Neural cell (in vitro differentiated cells): ENCODE measurements at regions not wholly inside any gene's neighbourhood (a gene's known extent, or its start where the extent isn't known, plus 50 kb on each side); places are given as distances from the start of the nearest gene placed in this dataset.

ENCODE experiments used
- H2AFZ ChIP-seq: fragments of 200-600, 300-800 bp; sonication (generic), shearing (Covaris generic); 2 replicates; pipeline ENCODE4 v1.6.0; 2014; ENCODE audit warnings: low read depth, mild to moderate bottlenecking, antibody characterized with exemption, low read length, moderate library complexity
- H3F3A ChIP-seq: fragments of 200-600 bp; shearing (Covaris generic); 2 replicates; pipeline ENCODE4 v1.6.1; 2016; ENCODE audit warnings: mild to moderate bottlenecking, moderate library complexity, mixed read lengths, antibody characterized with exemption, low read length; ENCODE audit not compliant: insufficient read depth, poor library complexity, severe bottlenecking
- H3K27ac ChIP-seq: fragments of 200-600, 300-800 bp; sonication (generic), shearing (Covaris generic); 2 replicates; pipeline ENCODE4 v1.5.1; 2014; ENCODE audit warnings: mild to moderate bottlenecking, low read length, moderate library complexity
- H3K27me3 ChIP-seq: fragments of 300-800, 200-600 bp; sonication (generic), shearing (Covaris generic); 2 replicates; pipeline ENCODE4 v1.6.0; 2014; ENCODE audit warnings: mild to moderate bottlenecking, low read depth, low read length, moderate library complexity; ENCODE audit not compliant: insufficient read depth
- H3K36me3 ChIP-seq: fragments of 300-800, 200-600 bp; sonication (generic), shearing (Covaris generic); 2 replicates; pipeline ENCODE4 v1.5.1; 2014; ENCODE audit warnings: mild to moderate bottlenecking, antibody characterized with exemption, low read length, moderate library complexity; ENCODE audit not compliant: insufficient read depth
- H3K4me2 ChIP-seq: fragments of 300-800, 200-600 bp; sonication (generic), shearing (Covaris generic); 2 replicates; pipeline ENCODE4 v1.6.0; 2014; ENCODE audit warnings: mild to moderate bottlenecking, low read length
- H3K4me3 ChIP-seq: fragments of 300-800, 200-600 bp; sonication (generic), shearing (Covaris generic); 2 replicates; pipeline ENCODE4 v1.5.1; 2014; ENCODE audit warnings: mild to moderate bottlenecking, low read length, moderate library complexity
- H3K79me2 ChIP-seq: fragments of 200-600 bp; shearing (Covaris generic); replicated peaks from 2 replicates; pipeline ENCODE4 v1.6.0; 2014; ENCODE audit warnings: mild to moderate bottlenecking, low read length, moderate library complexity; ENCODE audit not compliant: insufficient read depth
- H3K9ac ChIP-seq: fragments of 300-800, 200-600 bp; sonication (generic), shearing (Covaris generic); 2 replicates; pipeline ENCODE4 v1.6.1; 2016; ENCODE audit warnings: mild to moderate bottlenecking, low read length, mixed read lengths
- H3K9me2 ChIP-seq: fragments of 200-600 bp; shearing (Covaris generic); 2 replicates; pipeline ENCODE4 v1.6.1; 2016; ENCODE audit warnings: mild to moderate bottlenecking, low read length, mixed read lengths; ENCODE audit not compliant: insufficient read depth
- H3K9me3 ChIP-seq: fragments of 200-600, 300-800 bp; sonication (generic), shearing (Covaris generic); 2 replicates; pipeline ENCODE4 v1.6.1; 2016; ENCODE audit warnings: mild to moderate bottlenecking, mixed run types, low read length, moderate library complexity, mixed read lengths
- H4K20me1 ChIP-seq: fragments of 200-600 bp; shearing (Covaris generic); 2 replicates; pipeline ENCODE4 v1.6.1; 2016; ENCODE audit warnings: mild to moderate bottlenecking, mixed run types; ENCODE audit not compliant: insufficient read depth
- CTCF ChIP-seq: fragments of 450-650 bp; IDR thresholded peaks from 2 replicates; pipeline ENCODE4 v1.5.1; 2014; ENCODE audit warnings: antibody characterized with exemption, mild to moderate bottlenecking, moderate library complexity; ENCODE audit not compliant: poor library complexity, severe bottlenecking
- EP300 ChIP-seq: fragments of 450-650 bp; conservative IDR thresholded peaks from 2 replicates; pipeline ENCODE4 v1.6.1; 2014; ENCODE audit warnings: antibody characterized with exemption, mild to moderate bottlenecking, moderate library complexity; ENCODE audit not compliant: poor library complexity, severe bottlenecking
- EZH2 ChIP-seq: fragments of 200-600, 300-800 bp; shearing (Covaris generic), sonication (generic); IDR thresholded peaks from 2 replicates; pipeline ENCODE4 v1.6.1; 2014; ENCODE audit warnings: antibody characterized with exemption, low read length, borderline replicate concordance, mild to moderate bottlenecking; ENCODE audit not compliant: insufficient read depth, poor library complexity, severe bottlenecking
- MXI1 ChIP-seq: fragments of 450-650 bp; conservative IDR thresholded peaks from 2 replicates; pipeline ENCODE4 v1.6.1; 2014; ENCODE audit warnings: antibody characterized with exemption, mild to moderate bottlenecking; ENCODE audit not compliant: poor library complexity, severe bottlenecking
- POLR2AphosphoS5 ChIP-seq: IDR thresholded peaks from 2 replicates; pipeline ENCODE4 v1.6.1; 2012
- RAD21 ChIP-seq: fragments of 450-650 bp; conservative IDR thresholded peaks from 2 replicates; pipeline ENCODE4 v1.6.1; 2014; ENCODE audit warnings: antibody characterized with exemption, mild to moderate bottlenecking, moderate library complexity
- REST ChIP-seq: IDR thresholded peaks from 2 replicates; pipeline ENCODE4 v1.6.1; 2012; ENCODE audit warnings: borderline replicate concordance
- SMC3 ChIP-seq: fragments of 450-650 bp; conservative IDR thresholded peaks from 2 replicates; pipeline ENCODE4 v1.6.1; 2014; ENCODE audit warnings: antibody characterized with exemption, mild to moderate bottlenecking, moderate library complexity; ENCODE audit not compliant: poor library complexity
- TAF1 ChIP-seq: IDR thresholded peaks from 2 replicates; pipeline ENCODE4 v1.6.1; 2012; ENCODE audit warnings: low read depth

GRCh38 chr2:150620416-150620815, 132.9 kb upstream of the RND3 start:
- no peaks in the 10 kb centered on the region for H3K9me2 ChIP-seq
- no peak overlapping the region for H3K4me3 ChIP-seq
- H3K9ac ChIP-seq, result no peak overlapping the region
- no peaks in the 10 kb centered on the region for H3F3A ChIP-seq
- no peaks in the 10 kb centered on the region for H3K36me3 ChIP-seq
- H3K4me2 ChIP-seq, result no peak overlapping the region
- no peak overlapping the region for H3K27ac ChIP-seq
- H4K20me1 ChIP-seq, result no peaks in the 10 kb centered on the region
- no peak for TF ChIP-seq POLR2AphosphoS5
- TF ChIP-seq MXI1, result no peak
- no peak for TF ChIP-seq TAF1
- TF ChIP-seq EP300, result no peak
- TF ChIP-seq RAD21, result no peak
- TF ChIP-seq SMC3, result no peak
- TF ChIP-seq REST, result no peak
- no peak for TF ChIP-seq EZH2
- H2AFZ ChIP-seq, result no peak overlapping the region
- H3K27me3 ChIP-seq, result no peaks in the 10 kb centered on the region
- H3K79me2 ChIP-seq, result no peaks in the 10 kb centered on the region
- no peaks in the 10 kb centered on the region for H3K9me3 ChIP-seq

- no peaks in the 10 kb centered on the region for H3K79me2 ChIP-seq
- TF ChIP-seq CTCF, result no peak
- TF ChIP-seq SMC3, result no peak
- TF ChIP-seq RAD21, result no peak
- no peak for TF ChIP-seq MXI1
- no peak for TF ChIP-seq EP300
- no peak for TF ChIP-seq POLR2AphosphoS5
- H4K20me1 ChIP-seq, result no peaks in the 10 kb centered on the region
- no peak overlapping the region for H3K4me3 ChIP-seq
- H3K4me2 ChIP-seq, result no peak overlapping the region
- H3K36me3 ChIP-seq, result no peaks in the 10 kb centered on the region
- H3K9me2 ChIP-seq, result no peaks in the 10 kb centered on the region
- H3K9ac ChIP-seq, result no peak overlapping the region
- H3K9me3 ChIP-seq, result no peaks in the 10 kb centered on the region
- H3K27me3 ChIP-seq, result no peaks in the 10 kb centered on the region
- H3K27ac ChIP-seq, result no peak overlapping the region
- H2AFZ ChIP-seq, result no peak overlapping the region
- no peaks in the 10 kb centered on the region for H3F3A ChIP-seq
These were observed 132.3 kb upstream of the RND3 start for GRCh38 chr2:150619607-150620330.
